SK-N-SH (cell line): ENCODE measurements at regions not wholly inside any gene's neighbourhood (a gene's known extent, or its start where the extent isn't known, plus 50 kb on each side); places are given as distances from the start of the nearest gene placed in this dataset.

Source experiments
- CTCF ChIA-PET: fragments of 300-600, 350-600 bp; formaldehyde crosslinking; extraction: SDS; loops from one replicate; lab custom pipeline; 2021; lab: Yijun Ruan, JAX
- POLR2A ChIA-PET: fragments of 350-600 bp; sonication (Branson Sonifier 250); formaldehyde crosslinking; extraction: SDS; loops from one replicate; lab custom pipeline; 2020; ENCODE audit warnings: antibody characterized with exemption, inconsistent platforms; lab: Yijun Ruan, JAX
- DNase-seq: peaks from one replicate; pipeline ENCODE4 v3.0.0; 2012
- H2AFZ ChIP-seq: fragments of 200-600 bp; sonication (generic); 2 replicates; pipeline ENCODE4 v1.8.1; 2016; ENCODE audit warnings: antibody characterized with exemption, mild to moderate bottlenecking, low read depth
- H3F3A ChIP-seq: fragments of 200-600 bp; sonication (generic); replicated peaks from 2 replicates; pipeline ENCODE3; 2016; ENCODE audit warnings: antibody characterized with exemption, mild to moderate bottlenecking; ENCODE audit not compliant: insufficient read depth
- H3K27ac ChIP-seq, 2 experiments: fragments of 200-500 bp in 1 of 2; fragments of 200-600 bp in 1 of 2; sonication (Bioruptor generic) in 1 of 2; sonication (generic), shearing (Covaris generic) in 1 of 2; 2 replicates each; pipeline versions ENCODE4 v1.5.1 to v1.6.1; 2014 to 2016; ENCODE audit warnings: low read depth in 2 of 2, inconsistent platforms in 1 of 2, low read length in 1 of 2, mild to moderate bottlenecking in 1 of 2, mixed read lengths in 1 of 2
- H3K27me3 ChIP-seq: fragments of 200-600 bp; sonication (generic), shearing (Covaris generic); 2 replicates; pipeline ENCODE4 v1.6.1; 2016; ENCODE audit warnings: mixed run types; ENCODE audit not compliant: insufficient read depth
- H3K36me3 ChIP-seq, 2 experiments: fragments of 200-500 bp in 1 of 2; fragments of 200-600 bp in 1 of 2; sonication (Bioruptor generic) in 1 of 2; sonication (generic) in 1 of 2; replicated peaks in 1 of 2; 2 replicates each; pipeline versions ENCODE3 to v1.5.1; 2014 to 2016; ENCODE audit warnings: low read length in 1 of 2, mild to moderate bottlenecking in 1 of 2; ENCODE audit not compliant: insufficient read depth in 2 of 2, control insufficient read depth in 1 of 2
- H3K4me1 ChIP-seq, 2 experiments: fragments of 200-500 bp in 1 of 2; fragments of 200-600 bp in 1 of 2; sonication (Bioruptor generic) in 1 of 2; sonication (generic), shearing (Covaris generic) in 1 of 2; 2 replicates each; pipeline versions ENCODE4 v1.5.1 to v1.6.1; 2014 to 2016; ENCODE audit warnings: low read depth in 1 of 2, low read length in 1 of 2, mixed run types in 1 of 2; ENCODE audit not compliant: insufficient read depth in 2 of 2, control insufficient read depth in 1 of 2
- H3K4me2 ChIP-seq: fragments of 200-600 bp; sonication (generic), shearing (Covaris generic); 2 replicates; pipeline ENCODE4 v1.6.1; 2017; ENCODE audit warnings: mixed run types
- H3K4me3 ChIP-seq, 2 experiments: fragments of 200-500 bp in 1 of 2; fragments of 200-600 bp in 1 of 2; sonication (Bioruptor generic) in 1 of 2; sonication (generic), shearing (Covaris generic) in 1 of 2; 2 replicates each; pipeline versions ENCODE4 v1.5.1 to v1.8.1; 2014 to 2016; ENCODE audit warnings: low read depth in 2 of 2, inconsistent platforms in 1 of 2, low read length in 1 of 2, mild to moderate bottlenecking in 1 of 2, mixed read lengths in 1 of 2, moderate library complexity in 1 of 2
- H3K79me2 ChIP-seq: fragments of 200-600 bp; sonication (generic); 2 replicates; pipeline ENCODE4 v1.8.1; 2017; ENCODE audit warnings: mild to moderate bottlenecking; ENCODE audit not compliant: insufficient read depth
- H3K9ac ChIP-seq: fragments of 200-600 bp; sonication (generic); 2 replicates; pipeline ENCODE4 v1.6.1; 2017; ENCODE audit warnings: mixed run types
- H3K9me2 ChIP-seq: fragments of 200-600 bp; sonication (generic); 2 replicates; pipeline ENCODE4 v1.6.1; 2017; ENCODE audit warnings: mixed run types
- H3K9me3 ChIP-seq: fragments of 200-600 bp; sonication (generic); 2 replicates; pipeline ENCODE4 v1.6.1; 2017; ENCODE audit warnings: mixed run types, mild to moderate bottlenecking, moderate library complexity
- H4K20me1 ChIP-seq: fragments of 200-600 bp; sonication (generic); 2 replicates; pipeline ENCODE4 v1.6.1; 2017; ENCODE audit warnings: mild to moderate bottlenecking, mixed run types; ENCODE audit not compliant: insufficient read depth
- ELF1 ChIP-seq: IDR thresholded peaks from 2 replicates; pipeline ENCODE4 v1.4.0; 2012
- JUND ChIP-seq: IDR thresholded peaks from 2 replicates; pipeline ENCODE4 v1.4.0; 2012
- MEF2A ChIP-seq: IDR thresholded peaks from 2 replicates; pipeline ENCODE4 v1.4.0; 2012; ENCODE audit warnings: low read depth, borderline replicate concordance
- MXI1 ChIP-seq: IDR thresholded peaks from 2 replicates; pipeline ENCODE4 v1.6.1; 2012; ENCODE audit warnings: mild to moderate bottlenecking, low read depth, low read length, improper control_type of control experiment
- NFIC ChIP-seq: IDR thresholded peaks from 2 replicates; pipeline ENCODE4 v1.4.0; 2012; ENCODE audit warnings: borderline replicate concordance
- NRF1 ChIP-seq: IDR thresholded peaks from 2 replicates; pipeline ENCODE4 v1.6.1; 2012; ENCODE audit warnings: low read depth, mild to moderate bottlenecking, low read length
- POLR2AphosphoS5 ChIP-seq: IDR thresholded peaks from 2 replicates; pipeline ENCODE4 v1.6.1; 2012; ENCODE audit warnings: low read depth, low read length
- RCOR1 ChIP-seq: fragments of 150-350 bp; IDR thresholded peaks from 2 replicates; pipeline ENCODE4 v1.6.1; 2017; ENCODE audit warnings: antibody characterized with exemption, low read length
- REST ChIP-seq: IDR thresholded peaks from 2 replicates; pipeline ENCODE4 v1.6.1; 2012; ENCODE audit warnings: mild to moderate bottlenecking, low read depth, low read length, moderate library complexity
- SIN3A ChIP-seq: IDR thresholded peaks from 2 replicates; pipeline ENCODE4 v1.6.1; 2012; ENCODE audit warnings: low read depth, mild to moderate bottlenecking, low read length, moderate library complexity, borderline replicate concordance
- SMC3 ChIP-seq: IDR thresholded peaks from 2 replicates; pipeline ENCODE4 v1.6.1; 2012; ENCODE audit warnings: low read depth, low read length, improper control_type of control experiment
- TCF12 ChIP-seq: IDR thresholded peaks from 2 replicates; pipeline ENCODE4 v1.4.0; 2012
- TEAD4 ChIP-seq: IDR thresholded peaks from 2 replicates; pipeline ENCODE4 v1.4.0; 2012; ENCODE audit warnings: mild to moderate bottlenecking, borderline replicate concordance; ENCODE audit not compliant: insufficient read depth
- WGBS: methylation state at CpG from one replicate; pipeline ENCODE4 v1.1.6; 2017; ENCODE audit warnings: low lambda C conversion rate; 5-methylcytosine and 5-hydroxymethylcytosine counted together
- TF ChIP-seq, protein P1 (sequence below): fragments of 150-350 bp; IDR thresholded peaks from 2 replicates; pipeline ENCODE4 v1.6.1; 2016; ENCODE audit warnings: mild to moderate bottlenecking, low read depth, low read length
- TF ChIP-seq, protein P2 (sequence below): IDR thresholded peaks from 2 replicates; pipeline ENCODE4; 2012
- TF ChIP-seq, protein P3 (sequence below): IDR thresholded peaks from 2 replicates; pipeline ENCODE4 v1.4.0; 2012; ENCODE audit warnings: low read depth, borderline replicate concordance
- TF ChIP-seq, protein P4 (sequence below): IDR thresholded peaks from 2 replicates; pipeline ENCODE4 v1.4.0; 2012; ENCODE audit warnings: low read depth, borderline replicate concordance
- TF ChIP-seq, protein P5 (sequence below): fragments of 150-350 bp; IDR thresholded peaks from 2 replicates; pipeline ENCODE4 v1.6.1; 2017; ENCODE audit warnings: antibody characterized with exemption, low read length, low read depth, borderline replicate concordance

GRCh38 chr12:19068137-19068536 lies 61.4 kb upstream of the PLEKHA5 start:
- no peak overlapping the region for H2AFZ ChIP-seq
- H3K4me1 ChIP-seq = no peaks in the 10 kb centered on the region; a peak in 1 of 4 replicates
- H3K9me2 ChIP-seq = no peaks in the 10 kb centered on the region
- TF ChIP-seq RCOR1 (no peak), MEF2A (peak; percentile 25; the same call in 1 of the 2 replicates), NFIC (peak; percentile 40; the same call in 1 of the 2 replicates), REST (no peak)
- H3K4me3 ChIP-seq = no peak overlapping the region
- H3K4me2 ChIP-seq = no peak overlapping the region
- no peak overlapping the region for H3K27ac ChIP-seq
- H3K36me3 ChIP-seq = no peaks in the 10 kb centered on the region
- no peaks in the 10 kb centered on the region for H3F3A ChIP-seq
- ChIA-PET CTCF (interaction anchor here (1.1 kb wide), 1 partner anchor 118 kb away, joined by 3 read pairs; no protein-coding TSS in a partner anchor), POLR2A (no interaction called here)
- no peaks in the 10 kb centered on the region for H3K27me3 ChIP-seq
- 32% methylated on average over 1 of the region's 1 CpG for WGBS
- DNase-seq = no peak
- no peak overlapping the region for H3K9ac ChIP-seq
- H3K9me3 ChIP-seq = no peaks in the 10 kb centered on the region
- no peaks in the 10 kb centered on the region for H4K20me1 ChIP-seq
- no peaks in the 10 kb centered on the region for H3K79me2 ChIP-seq

DNA sequence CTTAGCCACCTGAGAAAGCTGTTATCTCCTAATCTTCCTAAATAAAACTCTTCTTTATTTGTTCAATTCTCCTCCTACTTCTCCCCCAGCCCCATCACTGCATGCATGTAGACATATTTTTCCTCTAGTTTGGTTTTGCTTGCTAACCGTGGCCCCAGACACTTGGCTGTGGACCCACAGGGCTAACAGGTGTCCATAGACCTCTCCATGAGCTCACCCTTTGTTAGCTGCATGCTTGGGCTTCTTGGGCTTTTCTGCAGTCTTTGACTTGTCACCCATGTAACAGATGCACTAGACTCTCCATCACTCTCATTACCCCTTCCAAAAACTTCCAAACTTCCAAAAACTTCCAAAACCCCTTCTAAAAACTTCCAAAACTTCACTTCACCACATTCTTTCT lies 59.2 kb upstream of the PLEKHA5 start:
- CTCF ChIA-PET = no interaction called here
- WGBS = 71% methylated on average over 1 of the region's 1 CpG
- Histone ChIP-seq H3K4me2 (no peak overlapping the region), H3K27me3 (no peaks in the 10 kb centered on the region), H3K9ac (no peak overlapping the region), H4K20me1 (no peaks in the 10 kb centered on the region), H3K36me3 (no peaks in the 10 kb centered on the region), H3K4me1 (no peaks in the 10 kb centered on the region; a peak in 1 of 4 replicates), H3K79me2 (no peaks in the 10 kb centered on the region), H2AFZ (no peak overlapping the region), H3K9me3 (no peaks in the 10 kb centered on the region), H3F3A (no peaks in the 10 kb centered on the region), H3K9me2 (no peaks in the 10 kb centered on the region), H3K27ac (no peak overlapping the region), H3K4me3 (no peak overlapping the region)
- POLR2A ChIA-PET = no interaction called here
- no peak for DNase-seq
- TF ChIP-seq, protein P1, sequence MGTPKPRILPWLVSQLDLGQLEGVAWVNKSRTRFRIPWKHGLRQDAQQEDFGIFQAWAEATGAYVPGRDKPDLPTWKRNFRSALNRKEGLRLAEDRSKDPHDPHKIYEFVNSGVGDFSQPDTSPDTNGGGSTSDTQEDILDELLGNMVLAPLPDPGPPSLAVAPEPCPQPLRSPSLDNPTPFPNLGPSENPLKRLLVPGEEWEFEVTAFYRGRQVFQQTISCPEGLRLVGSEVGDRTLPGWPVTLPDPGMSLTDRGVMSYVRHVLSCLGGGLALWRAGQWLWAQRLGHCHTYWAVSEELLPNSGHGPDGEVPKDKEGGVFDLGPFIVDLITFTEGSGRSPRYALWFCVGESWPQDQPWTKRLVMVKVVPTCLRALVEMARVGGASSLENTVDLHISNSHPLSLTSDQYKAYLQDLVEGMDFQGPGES = no peak
- TF ChIP-seq SIN3A (no peak), TCF12 (no peak), ELF1 (no peak), JUND (no peak), MXI1 (no peak), NRF1 (no peak), MEF2A (no peak), SMC3 (no peak), NFIC (no peak), POLR2AphosphoS5 (no peak), TEAD4 (no peak)
- TF ChIP-seq, protein P2, sequence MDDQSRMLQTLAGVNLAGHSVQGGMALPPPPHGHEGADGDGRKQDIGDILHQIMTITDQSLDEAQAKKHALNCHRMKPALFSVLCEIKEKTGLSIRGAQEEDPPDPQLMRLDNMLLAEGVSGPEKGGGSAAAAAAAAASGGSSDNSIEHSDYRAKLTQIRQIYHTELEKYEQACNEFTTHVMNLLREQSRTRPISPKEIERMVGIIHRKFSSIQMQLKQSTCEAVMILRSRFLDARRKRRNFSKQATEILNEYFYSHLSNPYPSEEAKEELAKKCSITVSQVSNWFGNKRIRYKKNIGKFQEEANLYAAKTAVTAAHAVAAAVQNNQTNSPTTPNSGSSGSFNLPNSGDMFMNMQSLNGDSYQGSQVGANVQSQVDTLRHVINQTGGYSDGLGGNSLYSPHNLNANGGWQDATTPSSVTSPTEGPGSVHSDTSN = no peak
- TF ChIP-seq, protein P3, sequence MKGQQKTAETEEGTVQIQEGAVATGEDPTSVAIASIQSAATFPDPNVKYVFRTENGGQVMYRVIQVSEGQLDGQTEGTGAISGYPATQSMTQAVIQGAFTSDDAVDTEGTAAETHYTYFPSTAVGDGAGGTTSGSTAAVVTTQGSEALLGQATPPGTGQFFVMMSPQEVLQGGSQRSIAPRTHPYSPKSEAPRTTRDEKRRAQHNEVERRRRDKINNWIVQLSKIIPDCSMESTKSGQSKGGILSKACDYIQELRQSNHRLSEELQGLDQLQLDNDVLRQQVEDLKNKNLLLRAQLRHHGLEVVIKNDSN = no peak
- TF ChIP-seq, protein P4, sequence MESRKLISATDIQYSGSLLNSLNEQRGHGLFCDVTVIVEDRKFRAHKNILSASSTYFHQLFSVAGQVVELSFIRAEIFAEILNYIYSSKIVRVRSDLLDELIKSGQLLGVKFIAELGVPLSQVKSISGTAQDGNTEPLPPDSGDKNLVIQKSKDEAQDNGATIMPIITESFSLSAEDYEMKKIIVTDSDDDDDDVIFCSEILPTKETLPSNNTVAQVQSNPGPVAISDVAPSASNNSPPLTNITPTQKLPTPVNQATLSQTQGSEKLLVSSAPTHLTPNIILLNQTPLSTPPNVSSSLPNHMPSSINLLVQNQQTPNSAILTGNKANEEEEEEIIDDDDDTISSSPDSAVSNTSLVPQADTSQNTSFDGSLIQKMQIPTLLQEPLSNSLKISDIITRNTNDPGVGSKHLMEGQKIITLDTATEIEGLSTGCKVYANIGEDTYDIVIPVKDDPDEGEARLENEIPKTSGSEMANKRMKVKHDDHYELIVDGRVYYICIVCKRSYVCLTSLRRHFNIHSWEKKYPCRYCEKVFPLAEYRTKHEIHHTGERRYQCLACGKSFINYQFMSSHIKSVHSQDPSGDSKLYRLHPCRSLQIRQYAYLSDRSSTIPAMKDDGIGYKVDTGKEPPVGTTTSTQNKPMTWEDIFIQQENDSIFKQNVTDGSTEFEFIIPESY = no peak
- TF ChIP-seq, protein P5, sequence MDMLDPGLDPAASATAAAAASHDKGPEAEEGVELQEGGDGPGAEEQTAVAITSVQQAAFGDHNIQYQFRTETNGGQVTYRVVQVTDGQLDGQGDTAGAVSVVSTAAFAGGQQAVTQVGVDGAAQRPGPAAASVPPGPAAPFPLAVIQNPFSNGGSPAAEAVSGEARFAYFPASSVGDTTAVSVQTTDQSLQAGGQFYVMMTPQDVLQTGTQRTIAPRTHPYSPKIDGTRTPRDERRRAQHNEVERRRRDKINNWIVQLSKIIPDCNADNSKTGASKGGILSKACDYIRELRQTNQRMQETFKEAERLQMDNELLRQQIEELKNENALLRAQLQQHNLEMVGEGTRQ = no peak
